Nephron progenitor cell (in vitro differentiated cells): ENCODE measurements at regions not wholly inside any gene's neighbourhood (a gene's known extent, or its start where the extent isn't known, plus 50 kb on each side); places are given as distances from the start of the nearest gene placed in this dataset.

Source experiments
- DNase-seq: peaks from one replicate; pipeline ENCODE4 v3.0.0; 2021
- H3K27ac Mint-ChIP-seq: 2 replicates; pipeline ENCODE4 v1.8.0; 2021; ENCODE audit warnings: mild to moderate bottlenecking, moderate library complexity, mixed read lengths
- H3K27me3 Mint-ChIP-seq: 2 replicates; pipeline ENCODE4 v1.8.0; 2021; ENCODE audit warnings: mild to moderate bottlenecking, low read depth, mixed read lengths; ENCODE audit not compliant: poor library complexity
- H3K36me3 Mint-ChIP-seq: 2 replicates; pipeline ENCODE4 v1.8.0; 2021; ENCODE audit warnings: low read depth, mixed read lengths
- H3K4me1 Mint-ChIP-seq: 2 replicates; pipeline ENCODE4 v1.8.0; 2021; ENCODE audit warnings: mixed read lengths
- H3K4me3 Mint-ChIP-seq: 2 replicates; pipeline ENCODE4 v1.8.0; 2021; ENCODE audit warnings: mild to moderate bottlenecking, moderate library complexity, mixed read lengths
- H3K9me3 Mint-ChIP-seq: 2 replicates; pipeline ENCODE4 v1.8.0; 2021; ENCODE audit warnings: mild to moderate bottlenecking, moderate library complexity, mixed read lengths
- CTCF ChIP-seq: fragments of 200-600 bp; sonication (generic); IDR thresholded peaks from 2 replicates; pipeline ENCODE4 v1.5.0; 2021; ENCODE audit warnings: antibody characterized with exemption

GRCh38 chr2:66240286-66240685 lies 194.6 kb upstream of the MEIS1 start:
- H3K36me3 Mint-ChIP-seq: no peaks in the 10 kb centered on the region
- TF ChIP-seq CTCF: no peak
- H3K9me3 Mint-ChIP-seq: no peaks in the 10 kb centered on the region
- H3K27ac Mint-ChIP-seq: no peak overlapping the region
- peaks cover 37% of the 10 kb centered on the region for H3K4me1 Mint-ChIP-seq
- DNase-seq: no peak
- H3K4me3 Mint-ChIP-seq: no peak overlapping the region
- peaks cover 7% of the 10 kb centered on the region for H3K27me3 Mint-ChIP-seq

- no peaks in the 10 kb centered on the region for H3K9me3 Mint-ChIP-seq
- no peak for TF ChIP-seq CTCF
- no peaks in the 10 kb centered on the region for H3K36me3 Mint-ChIP-seq
- no peak overlapping the region for H3K27ac Mint-ChIP-seq
- no peak for DNase-seq
- peaks cover 7% of the 10 kb centered on the region for H3K27me3 Mint-ChIP-seq
- peaks cover 36% of the 10 kb centered on the region for H3K4me1 Mint-ChIP-seq
- H3K4me3 Mint-ChIP-seq: no peak overlapping the region
Observed at GRCh38 chr2:66239655-66240054, 195.3 kb upstream of the MEIS1 start.

- peak overlapping the region; percentile 95 for H3K27ac Mint-ChIP-seq
- H3K9me3 Mint-ChIP-seq: no peaks in the 10 kb centered on the region
- H3K27me3 Mint-ChIP-seq: peaks cover 7% of the 10 kb centered on the region
- no peak for TF ChIP-seq CTCF
- peaks cover 36% of the 10 kb centered on the region for H3K4me1 Mint-ChIP-seq
- DNase-seq: no peak
- H3K36me3 Mint-ChIP-seq: no peaks in the 10 kb centered on the region
- no peak overlapping the region for H3K4me3 Mint-ChIP-seq
Observed at GRCh38 chr2:66237803-66238379, 197.0 kb upstream of the MEIS1 start.

- H3K36me3 Mint-ChIP-seq: no peaks in the 10 kb centered on the region
- H3K27me3 Mint-ChIP-seq: peaks cover 7% of the 10 kb centered on the region
- peak overlapping the region; percentile 95 for H3K27ac Mint-ChIP-seq
- peaks cover 36% of the 10 kb centered on the region for H3K4me1 Mint-ChIP-seq
- no peaks in the 10 kb centered on the region for H3K9me3 Mint-ChIP-seq
- H3K4me3 Mint-ChIP-seq: no peak overlapping the region
- TF ChIP-seq CTCF: no peak
- DNase-seq: no peak
Observed at GRCh38 chr2:66236816-66237802, 197.8 kb upstream of the MEIS1 start.

- Mint-ChIP-seq H3K27me3 (peaks cover 7% of the 10 kb centered on the region), H3K36me3 (no peaks in the 10 kb centered on the region), H3K9me3 (no peaks in the 10 kb centered on the region), H3K4me3 (no peak overlapping the region), H3K27ac (peak overlapping the region; percentile 51), H3K4me1 (peaks cover 30% of the 10 kb centered on the region)
- no peak for TF ChIP-seq CTCF
- no peak for DNase-seq
Observed at GRCh38 chr2:66236067-66236685, 198.7 kb upstream of the MEIS1 start.
